ENCODE measurements at regions not wholly inside any gene's neighbourhood (a gene's known extent, or its start where the extent isn't known, plus 50 kb on each side); places are given as distances from the start of the nearest gene placed in this dataset.

- no peak for DNase-seq
These were observed 243.3 kb downstream of the IL20RB start for GRCh38 chr3:137201066-137201465.

- DNase-seq, result peak in 6 of 56 donors; percentile 1 to 21 (median 6)
These were observed 245.2 kb downstream of the IL20RB start for GRCh38 chr3:137202941-137203340.

- no peak for DNase-seq
These were observed 246.6 kb downstream of the IL20RB start for GRCh38 chr3:137204409-137204808.

GRCh38 chr3:137205394-137206045, 247.7 kb downstream of the IL20RB start:
- no peak for DNase-seq

GRCh38 chr3:137207616-137208015, 249.8 kb downstream of the IL20RB start:
- no peak for DNase-seq

- DNase-seq, result no peak
These were observed 259.9 kb downstream of the IL20RB start for GRCh38 chr3:137217733-137218132.

GRCh38 chr3:137219801-137220445, 262.1 kb downstream of the IL20RB start:
- DNase-seq, result no peak

GRCh38 chr3:137222736-137223225, 265.0 kb downstream of the IL20RB start:
- no peak for DNase-seq

- no peak for DNase-seq
These were observed 266.7 kb downstream of the IL20RB start for GRCh38 chr3:137224464-137224863.

GRCh38 chr3:137242836-137243400, 285.1 kb downstream of the IL20RB start:
- no peak for DNase-seq

- DNase-seq, result no peak
These were observed 288.7 kb downstream of the IL20RB start for GRCh38 chr3:137246491-137246890.

GRCh38 chr3:137249311-137249940, 291.6 kb downstream of the IL20RB start:
- DNase-seq, result no peak

- no peak for DNase-seq
These were observed 301.3 kb downstream of the IL20RB start for GRCh38 chr3:137259089-137259488.

GRCh38 chr3:137259701-137260100, 301.9 kb downstream of the IL20RB start:
- peak in 1 of 56 donors; percentile 1 for DNase-seq

GRCh38 chr3:137264071-137264820, 306.5 kb downstream of the IL20RB start:
- DNase-seq, result peak in 12 of 56 donors; percentile 1 to 24 (median 6)

GRCh38 chr3:137264843-137265330, 307.1 kb downstream of the IL20RB start:
- no peak for DNase-seq

- DNase-seq, result no peak
These were observed 325.1 kb downstream of the IL20RB start for GRCh38 chr3:137282871-137283270.

- DNase-seq, result no peak
These were observed 328.1 kb downstream of the IL20RB start for GRCh38 chr3:137285924-137286323.

GRCh38 chr3:137293086-137293485, 335.3 kb downstream of the IL20RB start:
- no peak for DNase-seq

GRCh38 chr3:137294139-137294538, 336.4 kb downstream of the IL20RB start:
- no peak for DNase-seq

- DNase-seq, result no peak
These were observed 337.1 kb downstream of the IL20RB start for GRCh38 chr3:137294839-137295238.

All from nucleus accumbens (tissue), 56 donors.